ENCODE measurements at regions not wholly inside any gene's neighbourhood (a gene's known extent, or its start where the extent isn't known, plus 50 kb on each side); places are given as distances from the start of the nearest gene placed in this dataset.
"Not testable (repeated sequence)": the region's sequence is repeated elsewhere in the genome, so short reads cannot be mapped to it uniquely, and the experiment has no call there.

DNA sequence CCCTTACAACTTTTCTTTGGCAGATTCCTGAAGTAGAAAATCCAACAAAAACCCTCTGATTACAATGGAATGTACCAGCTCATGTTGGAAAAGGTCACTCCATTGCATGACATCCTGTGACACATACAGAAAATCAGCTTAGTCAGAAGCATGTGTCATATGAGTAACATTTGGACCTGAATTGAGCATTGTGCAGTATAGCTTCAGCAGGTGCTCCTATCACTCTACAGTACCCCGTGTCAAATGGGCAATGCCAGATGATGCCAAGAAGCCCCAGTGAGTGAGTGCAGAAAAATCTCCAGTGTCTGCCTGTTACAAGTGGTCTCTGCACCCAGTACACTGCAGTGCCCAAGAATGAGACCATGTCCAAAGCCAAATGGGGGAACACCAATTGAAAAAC, 129.7 kb upstream of the RUNX1 start:
- DNase-seq (ENCODE audit: low read depth) = peak; percentile 69

DNA sequence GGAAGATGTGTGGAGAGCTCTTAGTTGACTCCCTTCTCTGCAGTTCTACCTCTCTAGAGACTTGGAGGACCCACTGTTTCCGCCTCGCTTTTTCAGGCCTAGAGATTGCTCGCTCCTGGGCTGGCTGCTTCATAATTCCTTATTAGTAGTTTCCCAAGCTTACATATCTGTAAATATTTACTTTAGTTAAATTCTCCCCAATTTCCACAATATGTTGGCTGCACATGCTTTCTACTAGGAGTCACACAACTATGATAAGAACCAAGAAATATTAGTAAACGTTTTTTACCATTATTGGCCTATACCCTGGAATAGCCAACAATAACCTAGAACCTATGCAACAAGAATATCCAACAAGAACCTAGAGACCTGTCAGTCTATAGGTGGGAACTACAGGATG, 129.0 kb upstream of the RUNX1 start:
- DNase-seq (ENCODE audit: low read depth) = no peak

DNA sequence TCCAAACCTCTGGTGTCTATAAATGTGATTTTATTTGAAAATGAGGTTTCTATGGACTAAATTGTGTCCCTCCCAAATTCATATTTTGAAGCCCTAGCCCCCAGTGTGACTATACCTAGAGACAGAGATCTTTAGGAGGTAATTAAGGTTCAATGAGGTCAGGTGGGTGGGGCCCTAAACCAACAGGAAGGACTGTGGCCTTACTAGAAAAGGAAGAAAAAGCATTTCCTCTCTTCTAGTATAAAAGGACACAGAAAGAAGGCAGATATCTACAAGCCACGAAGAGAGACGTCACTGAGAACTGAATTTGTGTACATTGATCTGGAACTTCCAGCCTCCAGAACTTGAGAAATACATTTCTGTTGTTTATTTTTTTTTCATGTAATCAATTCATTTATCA, 123.1 kb upstream of the RUNX1 start:
- DNase-seq (ENCODE audit: low read depth) = no peak

DNA sequence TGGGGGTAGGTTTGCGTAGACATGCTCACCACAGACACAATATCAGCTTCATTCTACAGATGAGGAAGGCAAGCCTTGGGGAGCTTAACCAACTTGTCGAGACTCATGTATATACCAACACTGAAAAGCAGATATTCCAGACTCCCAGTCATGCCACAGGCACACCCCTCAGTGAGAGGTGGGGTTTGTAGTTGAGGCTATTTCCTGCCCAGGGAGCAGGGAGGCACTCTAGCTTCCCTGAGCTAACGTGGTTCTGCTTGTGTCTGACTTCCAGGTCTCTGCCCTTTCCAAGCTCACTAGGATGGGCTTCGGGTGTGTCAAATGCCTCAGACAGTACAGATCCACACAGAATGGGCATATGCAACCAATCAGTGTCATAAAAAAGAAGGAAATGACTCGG, 122.3 kb upstream of the RUNX1 start:
- DNase-seq (ENCODE audit: low read depth) = no peak

DNA sequence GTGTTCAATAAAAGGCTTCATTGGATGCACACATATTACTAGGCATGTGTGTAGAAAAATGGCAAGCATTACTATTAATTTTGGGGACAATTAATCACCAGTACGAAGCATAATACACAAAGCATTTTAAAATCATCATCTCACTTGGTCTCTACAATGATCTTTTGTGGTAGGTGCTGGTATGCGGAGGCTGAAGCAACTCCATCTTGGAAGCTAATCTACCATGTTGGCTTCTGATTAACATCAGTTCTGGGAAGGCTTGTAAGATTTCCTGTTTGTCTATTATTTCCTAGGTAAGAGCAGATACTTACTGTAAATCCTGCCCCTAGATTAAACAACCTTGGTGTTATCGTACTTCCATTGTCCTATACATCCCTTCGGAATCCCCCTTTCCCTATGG, 121.7 kb upstream of the RUNX1 start:
- DNase-seq (ENCODE audit: low read depth) = no peak

DNA sequence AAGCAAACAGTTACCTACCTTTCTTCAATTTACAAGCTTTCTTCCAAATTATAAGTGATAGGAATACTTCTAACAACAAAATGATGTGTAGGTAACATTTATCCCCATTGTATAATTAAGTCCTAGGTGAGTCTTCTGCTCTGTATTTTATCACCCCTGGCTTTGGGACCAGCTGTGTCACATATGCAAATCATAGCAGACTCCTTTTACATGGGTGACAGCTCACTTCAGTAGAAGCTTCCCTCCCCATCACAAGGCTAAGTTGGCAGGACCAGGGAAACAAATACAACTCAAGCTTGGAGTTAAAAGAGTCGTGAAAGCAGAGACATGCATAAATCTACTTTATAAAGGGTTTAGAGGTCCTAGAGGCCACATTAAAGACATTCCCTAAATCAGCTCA, 121.1 kb upstream of the RUNX1 start:
- no peak for DNase-seq (ENCODE audit: low read depth)

DNA sequence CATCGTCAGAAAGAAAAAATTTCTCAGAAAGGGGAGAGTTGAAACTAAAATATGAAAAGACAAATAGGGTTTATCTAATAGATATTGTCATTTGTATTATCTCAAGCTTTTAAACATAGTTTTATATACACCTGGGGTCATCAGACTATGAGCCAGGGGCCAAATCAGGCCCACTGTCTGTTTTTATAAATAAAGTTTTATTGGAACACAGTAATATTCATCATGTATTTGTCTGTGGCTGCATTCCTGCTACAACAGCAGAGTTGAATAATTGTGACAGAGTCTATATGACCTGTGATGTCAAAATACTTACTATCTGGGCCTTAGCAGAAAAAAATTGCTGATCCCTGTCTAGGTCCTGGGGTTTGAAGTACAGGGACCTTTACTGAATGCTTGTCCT, 120.5 kb upstream of the RUNX1 start:
- no peak for DNase-seq (ENCODE audit: low read depth)

DNA sequence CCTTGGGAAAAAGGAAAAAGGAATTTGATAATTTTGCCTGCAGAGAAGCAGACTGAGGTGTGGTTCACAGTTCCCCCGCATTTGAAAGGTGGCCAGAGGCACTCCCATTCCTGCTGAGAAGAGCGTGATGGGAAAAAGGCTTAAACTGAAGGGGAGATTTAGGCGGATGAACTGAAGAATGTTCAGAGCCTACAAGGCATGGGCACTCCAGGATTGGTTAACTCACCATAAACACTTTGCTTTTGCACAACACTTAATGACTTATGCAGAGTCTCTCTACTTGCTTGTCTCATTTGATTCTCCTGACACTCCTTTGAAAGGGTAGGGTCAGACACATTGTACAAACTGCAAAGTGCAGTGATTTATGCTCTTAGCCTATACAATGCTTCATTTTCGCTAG, 119.6 kb upstream of the RUNX1 start:
- DNase-seq (ENCODE audit: low read depth) = no peak

DNA sequence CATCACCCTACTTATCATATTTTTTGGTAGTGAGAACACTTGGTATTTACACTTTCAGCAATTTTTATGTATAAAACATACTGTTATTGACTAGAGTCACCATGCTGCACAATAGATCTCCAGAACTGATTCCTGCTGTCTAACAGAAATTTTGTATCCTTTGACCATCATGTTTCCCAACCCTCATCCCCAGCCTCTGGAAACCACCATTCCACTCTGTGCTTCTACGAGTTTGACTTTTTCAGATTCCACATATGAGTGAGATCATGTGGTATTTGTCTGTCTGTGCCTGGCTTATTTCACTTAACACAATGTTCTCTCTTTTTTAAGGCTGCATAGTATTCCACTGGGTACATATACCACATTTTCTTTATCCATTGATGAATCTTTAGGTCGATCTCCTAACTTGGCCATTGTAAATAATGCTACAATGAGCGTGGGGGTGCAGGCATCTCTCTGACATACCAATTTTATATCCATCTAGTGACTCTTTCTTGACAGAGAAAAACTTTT, 115.9 kb upstream of the RUNX1 start:
- no peak for DNase-seq (ENCODE audit: low read depth)

DNA sequence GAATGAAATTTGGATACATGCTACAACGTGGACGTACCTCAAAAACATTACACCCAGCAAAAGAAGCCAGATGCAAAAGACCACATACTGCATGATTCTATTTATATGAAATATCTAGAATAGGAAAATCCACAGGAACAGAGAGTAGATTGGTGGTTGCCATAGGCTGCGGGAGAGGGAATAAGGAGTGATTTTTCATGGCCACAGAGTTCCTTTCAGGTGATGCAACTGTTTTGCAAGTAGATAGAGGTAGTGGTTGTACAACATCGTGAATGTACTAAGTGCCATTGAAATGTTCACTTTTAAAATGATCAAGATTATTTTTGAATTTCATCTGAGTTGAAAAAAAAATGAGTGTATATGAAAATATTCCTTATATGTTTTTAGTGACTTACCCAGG, 115.3 kb upstream of the RUNX1 start:
- no peak for DNase-seq (ENCODE audit: low read depth)

DNA sequence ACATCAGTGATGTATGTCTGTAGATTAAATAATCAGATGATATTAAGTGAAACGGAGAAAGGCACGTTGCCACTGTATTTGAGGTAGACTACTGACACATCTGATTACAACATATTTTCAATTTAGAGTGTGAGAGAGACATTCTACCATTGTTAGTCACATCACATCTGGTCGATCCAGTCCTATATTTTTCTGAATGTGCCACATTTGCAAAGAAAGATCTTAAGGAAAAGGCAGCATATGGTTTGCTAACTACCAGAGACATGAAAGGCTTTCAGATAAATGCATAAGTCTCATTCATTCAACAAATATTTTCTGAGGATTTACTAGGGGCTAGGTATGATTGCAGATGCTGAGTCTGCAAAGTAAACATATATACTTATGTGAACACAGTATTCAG, 114.3 kb upstream of the RUNX1 start:
- DNase-seq (ENCODE audit: low read depth) = no peak

DNA sequence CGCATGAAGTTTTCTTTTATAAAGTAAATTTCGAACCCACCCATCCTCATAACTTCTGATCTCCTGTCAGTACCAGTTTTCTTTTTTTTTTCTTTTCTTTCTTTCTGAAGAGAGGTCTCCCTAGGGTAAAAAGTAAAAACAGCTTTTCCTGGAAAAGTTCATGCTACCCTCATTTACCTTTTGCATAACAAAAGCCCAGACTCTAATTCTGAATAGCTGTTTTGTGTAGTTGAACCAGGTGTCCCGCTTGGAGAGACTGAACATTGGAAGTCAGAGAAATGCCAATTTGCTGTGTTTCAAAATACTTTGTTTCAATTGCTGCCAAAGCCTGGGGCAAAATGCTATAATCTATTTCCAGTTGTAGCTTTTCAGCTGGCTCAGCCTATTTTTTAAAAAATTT, 113.7 kb upstream of the RUNX1 start:
- no peak for DNase-seq (ENCODE audit: low read depth)

DNA sequence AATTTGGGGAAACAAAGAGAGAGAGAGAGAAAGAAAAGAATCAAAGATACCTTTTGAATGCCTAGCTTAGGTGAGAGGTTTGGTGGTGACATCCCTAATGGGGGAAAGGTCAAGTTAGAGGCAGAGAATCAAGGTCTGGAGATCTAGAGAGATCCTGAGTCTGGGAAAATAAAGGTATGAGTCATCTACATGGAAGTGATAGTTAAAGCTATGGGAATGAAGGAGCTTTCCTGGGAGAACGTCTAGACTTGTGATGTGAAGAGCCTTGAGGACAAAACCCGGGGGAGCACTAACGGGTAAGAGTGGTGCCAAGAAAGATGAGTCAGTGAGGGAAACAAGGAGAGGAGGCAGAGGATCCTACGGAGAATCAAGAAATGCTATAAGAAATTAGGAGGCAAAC, 110.8 kb upstream of the RUNX1 start:
- peak; percentile 77 for DNase-seq (ENCODE audit: low read depth)

DNA sequence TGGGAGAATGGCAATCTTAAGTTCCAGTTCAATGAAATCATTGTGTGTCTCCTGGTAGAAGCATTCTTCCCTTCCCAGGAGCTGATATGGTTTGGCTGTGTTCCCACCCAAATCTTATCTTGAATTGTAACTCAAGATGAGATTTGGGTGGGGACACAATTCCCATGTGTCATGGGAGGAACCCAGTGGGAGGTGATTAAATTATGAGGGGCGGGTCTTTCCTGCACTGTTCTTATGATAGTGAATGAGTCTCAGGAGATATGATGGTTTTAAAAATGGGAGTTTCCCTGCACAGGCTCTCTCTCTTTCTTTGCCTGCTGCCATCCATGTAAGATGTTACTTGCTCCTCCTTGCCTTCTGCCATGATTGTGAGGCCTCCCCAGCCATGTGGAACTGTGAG, 108.3 kb upstream of the RUNX1 start:
- DNase-seq (ENCODE audit: low read depth) = not testable (repeated sequence)

DNA sequence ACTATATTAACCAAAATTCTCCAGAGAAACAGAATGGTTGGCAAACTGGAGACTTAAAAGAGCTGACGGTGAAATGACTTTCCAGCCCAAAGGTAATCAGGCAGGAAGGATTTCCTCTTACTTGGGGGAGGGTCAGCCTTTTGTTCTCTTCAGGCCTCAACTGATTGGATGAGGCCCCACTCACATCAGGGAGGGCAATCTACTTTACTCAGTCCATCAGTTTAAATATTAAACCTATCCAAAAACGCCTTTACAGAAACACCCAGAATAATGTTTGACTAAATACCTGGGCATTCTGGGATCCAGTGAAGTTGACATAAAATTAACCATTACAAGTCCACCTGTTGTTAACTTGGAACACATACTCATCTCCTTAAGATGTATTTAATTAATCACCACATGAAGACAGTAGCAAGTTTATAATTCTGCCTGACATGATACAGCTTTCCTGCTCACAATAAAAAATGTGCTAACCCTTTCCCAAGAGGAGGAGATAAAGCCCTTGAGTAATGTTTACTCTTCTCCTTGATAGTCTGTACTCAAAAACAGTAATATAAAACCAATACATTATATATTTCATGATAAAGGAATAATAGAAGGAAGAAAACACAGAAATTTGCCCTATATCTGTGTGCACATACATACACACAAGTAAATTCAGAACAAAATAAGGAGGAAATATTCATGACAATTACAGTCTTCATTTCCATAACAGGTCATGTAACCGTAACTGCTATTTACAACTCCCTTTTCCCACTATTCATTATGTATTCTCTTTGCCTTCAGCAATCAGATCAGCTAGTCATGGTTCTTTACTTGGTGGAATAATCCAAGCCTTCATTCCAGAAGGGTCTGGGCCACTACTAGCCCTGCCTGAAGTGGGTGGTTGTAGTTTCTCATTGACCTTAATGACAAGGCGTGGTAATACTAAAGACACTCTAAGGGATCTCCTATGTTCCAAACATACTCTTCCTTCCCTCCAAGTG, 107.5 kb upstream of the RUNX1 start:
- no peak for DNase-seq (ENCODE audit: low read depth)

DNA sequence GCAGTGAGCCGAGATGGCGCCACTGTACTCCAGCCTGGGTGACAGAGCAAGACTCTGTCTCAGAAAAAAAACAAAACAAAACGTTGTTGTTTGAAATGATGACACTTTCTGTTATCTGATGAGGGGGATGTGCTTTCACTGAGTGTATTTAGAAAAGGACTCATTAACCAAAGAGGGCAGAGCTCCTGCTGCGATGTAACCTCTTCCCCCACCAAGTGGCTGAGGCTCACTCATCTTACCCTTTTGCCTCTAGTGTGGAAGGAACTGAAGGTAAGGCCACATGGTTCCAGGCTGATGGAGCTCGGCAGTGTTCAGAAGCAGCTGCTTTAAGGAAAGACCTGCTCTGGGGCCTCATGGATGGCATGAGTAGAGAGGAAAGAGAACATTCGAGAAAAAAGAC, 105.7 kb upstream of the RUNX1 start:
- no peak for DNase-seq (ENCODE audit: low read depth)

DNA sequence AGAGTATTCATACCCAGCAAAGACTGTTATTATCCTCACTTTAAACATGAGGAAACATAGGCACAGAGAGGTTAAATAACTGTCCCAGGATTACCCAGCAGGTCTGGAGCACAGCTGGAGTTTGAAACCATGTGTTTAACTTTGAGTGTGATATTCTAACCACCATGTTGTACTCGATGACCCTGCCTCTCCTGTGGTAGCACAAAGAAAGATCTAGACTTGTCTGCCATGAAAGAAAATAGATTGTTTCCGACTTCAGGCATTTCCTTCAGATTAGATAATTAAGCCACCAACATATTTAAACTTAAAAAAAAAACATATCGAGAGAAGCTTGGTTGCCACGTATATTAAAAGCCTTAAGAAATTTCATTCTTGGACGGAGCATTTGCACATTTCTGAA, 104.6 kb upstream of the RUNX1 start:
- DNase-seq (ENCODE audit: low read depth) = no peak

DNA sequence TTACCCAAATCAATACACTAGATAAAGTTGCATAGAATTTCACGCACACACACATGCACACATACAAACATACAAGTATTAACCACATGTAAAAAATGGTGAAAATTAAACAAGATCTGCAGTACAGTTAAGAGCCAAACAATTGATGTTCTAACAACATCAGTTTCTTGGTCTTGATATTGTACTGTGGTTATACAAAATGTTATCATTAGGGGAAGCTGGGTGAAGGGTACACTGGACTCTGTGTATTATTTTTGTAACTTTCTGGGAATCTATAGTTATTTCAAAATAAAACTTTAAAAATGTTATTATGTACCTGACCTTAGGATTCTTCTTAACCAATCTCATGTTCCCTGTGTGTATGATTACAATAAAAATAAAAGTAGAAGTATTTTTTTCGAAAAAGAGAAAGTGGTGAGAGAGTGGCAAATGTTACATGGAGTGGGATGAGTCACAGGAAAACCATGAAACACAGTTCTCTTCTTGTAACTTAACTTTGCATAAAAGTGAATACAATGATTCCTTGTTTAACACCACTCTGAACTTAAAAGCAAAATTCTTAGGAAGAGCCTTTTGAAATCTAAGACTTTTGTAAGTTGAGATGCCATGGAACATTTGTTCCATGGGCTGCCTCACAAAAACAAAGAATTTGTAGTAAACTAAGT, 101.6 kb upstream of the RUNX1 start:
- peak; percentile 27 for DNase-seq (ENCODE audit: low read depth)

DNA sequence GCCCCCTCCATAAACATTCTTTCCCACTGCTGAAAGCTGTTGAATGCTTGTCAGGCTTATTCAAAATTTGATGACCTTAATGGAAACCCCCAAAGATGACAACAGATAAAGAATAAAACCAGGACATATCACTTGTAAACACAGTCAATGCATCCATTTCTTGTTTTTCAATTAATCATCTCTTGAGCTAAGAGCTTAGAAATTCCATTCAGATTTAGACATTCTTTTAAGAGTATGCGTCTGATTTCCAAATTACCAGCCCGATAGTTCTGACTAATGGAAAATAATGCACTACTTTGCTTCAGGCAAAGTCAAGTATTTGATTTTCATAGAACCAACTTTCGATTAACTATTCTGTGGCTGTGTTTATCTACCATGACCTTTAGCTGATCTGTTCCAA, 100.6 kb upstream of the RUNX1 start:
- DNase-seq (ENCODE audit: low read depth) = no peak

DNA sequence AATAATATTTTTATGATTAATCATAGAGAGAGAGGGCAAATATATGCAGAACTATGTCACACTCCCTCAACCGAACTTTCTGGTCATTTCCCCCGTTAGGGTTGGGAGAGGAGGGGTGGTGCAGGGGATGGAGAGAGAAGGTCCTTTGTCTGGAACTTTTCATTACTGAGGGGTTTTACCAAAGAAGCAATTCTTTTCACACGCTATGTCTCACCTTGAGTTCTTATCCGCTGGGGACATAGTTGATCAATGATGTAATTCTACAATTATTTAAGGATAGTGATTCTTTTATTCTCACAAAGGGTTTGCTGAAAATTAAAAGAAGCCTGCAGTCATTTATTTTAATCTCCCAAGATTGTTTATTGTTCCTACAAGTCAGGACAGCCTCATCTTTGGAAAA, 98.3 kb upstream of the RUNX1 start:
- DNase-seq (ENCODE audit: low read depth) = no peak

DNA sequence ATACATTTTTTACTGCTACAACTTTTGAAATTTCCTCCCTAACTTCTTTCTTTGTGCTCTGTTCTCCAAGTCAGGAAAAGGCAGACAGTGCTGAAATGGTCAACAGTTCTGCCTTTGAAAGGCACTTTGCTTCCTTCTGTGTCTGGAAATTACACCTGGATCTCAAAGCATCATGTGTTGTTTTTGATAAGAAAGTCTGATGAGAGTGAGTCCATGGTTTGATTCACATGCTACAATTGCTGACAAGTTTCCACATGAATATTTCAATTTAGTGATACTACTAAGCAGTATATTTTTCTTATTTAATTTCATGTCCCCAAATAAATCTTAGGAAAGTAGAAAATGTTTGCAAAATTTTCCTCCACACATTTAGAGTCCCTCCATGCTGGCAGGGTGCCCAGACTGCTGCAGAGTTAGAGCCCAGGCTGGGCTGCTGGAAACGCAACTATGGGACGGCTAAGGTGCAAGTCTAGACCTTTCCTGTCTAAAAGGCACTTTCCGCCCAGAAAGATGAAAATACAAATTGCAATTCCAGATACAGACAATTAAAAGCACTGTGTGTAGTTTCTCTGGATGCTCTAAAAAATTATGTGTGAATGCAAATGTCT, 96.6 kb upstream of the RUNX1 start:
- DNase-seq (ENCODE audit: low read depth) = no peak

DNA sequence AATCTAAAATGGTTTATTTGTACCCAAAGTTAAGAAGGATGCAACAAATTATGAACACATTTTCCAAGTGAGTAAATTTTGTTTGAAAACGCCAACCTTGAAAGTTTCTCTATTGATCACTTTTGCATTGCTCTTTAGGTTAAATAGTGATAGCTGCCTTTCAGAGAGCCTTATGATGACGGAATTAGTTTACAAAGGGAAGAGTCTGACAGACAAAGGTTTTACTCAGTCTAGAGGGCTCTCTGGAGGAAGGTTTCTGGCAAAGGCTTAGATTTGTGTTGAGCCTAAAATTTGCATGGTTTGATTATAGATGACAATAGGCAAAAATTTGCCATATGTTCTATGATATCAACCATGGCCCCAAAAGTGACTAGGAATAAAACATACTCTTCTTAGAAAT, 95.9 kb upstream of the RUNX1 start:
- no peak for DNase-seq (ENCODE audit: low read depth)

All from Daoy (cell line).